ENCODE measurements at regions not wholly inside any gene's neighbourhood (a gene's known extent, or its start where the extent isn't known, plus 50 kb on each side); places are given as distances from the start of the nearest gene placed in this dataset.
"Not testable (repeated sequence)": the region's sequence is repeated elsewhere in the genome, so short reads cannot be mapped to it uniquely, and the experiment has no call there.

DNA sequence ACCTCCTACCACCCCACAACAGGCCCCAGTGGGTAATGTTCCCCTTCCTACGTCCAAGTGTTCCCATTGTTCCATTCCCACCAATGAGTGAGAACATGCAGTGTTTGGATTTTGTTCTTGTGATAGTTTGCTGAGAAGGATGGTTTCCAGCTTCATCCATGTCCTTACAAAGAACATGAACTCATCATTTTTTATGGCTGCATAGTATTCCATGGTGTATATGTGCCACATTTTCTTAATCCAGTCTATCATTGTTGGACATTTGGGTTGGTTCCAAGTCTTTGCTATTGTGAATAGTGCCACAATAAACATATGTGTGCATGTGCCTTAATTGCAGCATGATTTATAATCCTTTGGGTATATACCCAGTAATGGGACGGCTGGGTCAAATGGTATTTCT lies 81.6 kb downstream of the P2RY10 start:
- H3K9me3 ChIP-seq (ENCODE audit: control insufficient read depth, insufficient read depth, low read depth, low read length); POLR2A ChIA-PET; H3K36me3 ChIP-seq (ENCODE audit: control insufficient read depth in 2 of 2, insufficient read depth in 1 of 2, low read length in 2 of 2); H3K27ac ChIP-seq (ENCODE audit: extremely low read depth, low read depth, low read length); H3K4me1 ChIP-seq (ENCODE audit: control insufficient read depth, insufficient read depth, low read length); H3K4me3 ChIP-seq (ENCODE audit: low read depth, low read length); CTCF ChIA-PET: not testable (repeated sequence)
- TF ChIP-seq, protein P1, sequence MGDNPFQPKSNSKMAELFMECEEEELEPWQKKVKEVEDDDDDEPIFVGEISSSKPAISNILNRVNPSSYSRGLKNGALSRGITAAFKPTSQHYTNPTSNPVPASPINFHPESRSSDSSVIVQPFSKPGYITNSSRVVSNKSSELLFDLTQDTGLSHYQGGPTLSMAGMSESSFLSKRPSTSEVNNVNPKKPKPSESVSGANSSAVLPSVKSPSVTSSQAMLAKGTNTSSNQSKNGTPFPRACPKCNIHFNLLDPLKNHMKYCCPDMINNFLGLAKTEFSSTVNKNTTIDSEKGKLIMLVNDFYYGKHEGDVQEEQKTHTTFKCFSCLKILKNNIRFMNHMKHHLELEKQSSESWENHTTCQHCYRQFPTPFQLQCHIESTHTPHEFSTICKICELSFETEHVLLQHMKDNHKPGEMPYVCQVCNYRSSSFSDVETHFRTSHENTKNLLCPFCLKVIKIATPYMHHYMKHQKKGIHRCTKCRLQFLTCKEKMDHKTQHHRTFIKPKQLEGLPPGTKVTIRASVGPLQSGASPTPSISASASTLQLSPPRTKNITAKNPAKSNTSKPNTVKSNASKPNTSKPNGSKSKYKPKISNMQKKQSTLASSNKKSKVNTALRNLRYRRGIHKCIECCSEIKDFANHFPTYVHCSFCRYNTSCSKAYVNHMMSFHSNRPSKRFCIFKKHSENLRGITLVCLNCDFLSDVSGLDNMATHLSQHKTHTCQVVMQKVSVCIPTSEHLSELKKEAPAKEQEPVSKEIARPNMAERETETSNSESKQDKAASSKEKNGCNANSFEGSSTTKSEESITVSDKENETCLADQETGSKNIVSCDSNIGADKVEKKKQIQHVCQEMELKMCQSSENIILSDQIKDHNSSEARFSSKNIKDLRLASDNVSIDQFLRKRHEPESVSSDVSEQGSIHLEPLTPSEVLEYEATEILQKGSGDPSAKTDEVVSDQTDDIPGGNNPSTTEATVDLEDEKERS (tag by site-specific recombination; IDR thresholded peaks at IDR 0.05) = peak; percentile 60; the same call in 1 of the 2 replicates
- TF ChIP-seq ZNF146 (tag by site-specific recombination; IDR thresholded peaks at IDR 0.05) = peak; percentile 83

DNA sequence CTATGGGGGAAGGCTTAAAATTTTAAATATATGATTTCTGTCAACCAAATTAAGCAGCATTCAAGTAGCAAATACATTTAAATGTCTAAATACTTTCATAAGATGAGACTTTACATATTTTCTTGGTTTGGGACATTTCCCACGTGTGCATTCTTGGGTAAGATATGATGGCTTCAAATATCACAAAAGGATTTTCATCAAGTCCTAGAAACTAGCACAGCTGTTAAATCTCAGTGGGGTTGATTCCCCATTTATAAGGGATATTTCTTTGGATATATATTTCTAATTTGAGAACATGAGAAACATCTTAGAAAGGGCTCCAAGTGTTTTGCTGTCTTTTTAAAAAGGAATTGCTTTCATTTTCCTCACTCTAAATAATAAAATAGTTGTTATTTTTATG lies 90.2 kb downstream of the P2RY10 start:
- Histone ChIP-seq H3K4me3 (ENCODE audit: low read depth, low read length) (no peak overlapping the region), H3K36me3 (ENCODE audit: control insufficient read depth in 2 of 2, insufficient read depth in 1 of 2, low read length in 2 of 2) (no peaks in the 10 kb centered on the region), H3K9me3 (ENCODE audit: control insufficient read depth, insufficient read depth, low read depth, low read length) (no peaks in the 10 kb centered on the region), H3K27ac (ENCODE audit: extremely low read depth, low read depth, low read length) (no peak overlapping the region), H3K4me1 (ENCODE audit: control insufficient read depth, insufficient read depth, low read length) (no peaks in the 10 kb centered on the region)
- ChIA-PET CTCF (no interaction called here), POLR2A (no interaction called here)
- TF ChIP-seq SP7 (tag by site-specific recombination; IDR thresholded peaks at IDR 0.05) = no peak
- TF ChIP-seq, protein P2, sequence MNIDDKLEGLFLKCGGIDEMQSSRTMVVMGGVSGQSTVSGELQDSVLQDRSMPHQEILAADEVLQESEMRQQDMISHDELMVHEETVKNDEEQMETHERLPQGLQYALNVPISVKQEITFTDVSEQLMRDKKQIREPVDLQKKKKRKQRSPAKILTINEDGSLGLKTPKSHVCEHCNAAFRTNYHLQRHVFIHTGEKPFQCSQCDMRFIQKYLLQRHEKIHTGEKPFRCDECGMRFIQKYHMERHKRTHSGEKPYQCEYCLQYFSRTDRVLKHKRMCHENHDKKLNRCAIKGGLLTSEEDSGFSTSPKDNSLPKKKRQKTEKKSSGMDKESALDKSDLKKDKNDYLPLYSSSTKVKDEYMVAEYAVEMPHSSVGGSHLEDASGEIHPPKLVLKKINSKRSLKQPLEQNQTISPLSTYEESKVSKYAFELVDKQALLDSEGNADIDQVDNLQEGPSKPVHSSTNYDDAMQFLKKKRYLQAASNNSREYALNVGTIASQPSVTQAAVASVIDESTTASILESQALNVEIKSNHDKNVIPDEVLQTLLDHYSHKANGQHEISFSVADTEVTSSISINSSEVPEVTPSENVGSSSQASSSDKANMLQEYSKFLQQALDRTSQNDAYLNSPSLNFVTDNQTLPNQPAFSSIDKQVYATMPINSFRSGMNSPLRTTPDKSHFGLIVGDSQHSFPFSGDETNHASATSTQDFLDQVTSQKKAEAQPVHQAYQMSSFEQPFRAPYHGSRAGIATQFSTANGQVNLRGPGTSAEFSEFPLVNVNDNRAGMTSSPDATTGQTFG (tag by site-specific recombination; IDR thresholded peaks at IDR 0.05; ENCODE audit: borderline replicate concordance) = no peak
- TF ChIP-seq, protein P3, sequence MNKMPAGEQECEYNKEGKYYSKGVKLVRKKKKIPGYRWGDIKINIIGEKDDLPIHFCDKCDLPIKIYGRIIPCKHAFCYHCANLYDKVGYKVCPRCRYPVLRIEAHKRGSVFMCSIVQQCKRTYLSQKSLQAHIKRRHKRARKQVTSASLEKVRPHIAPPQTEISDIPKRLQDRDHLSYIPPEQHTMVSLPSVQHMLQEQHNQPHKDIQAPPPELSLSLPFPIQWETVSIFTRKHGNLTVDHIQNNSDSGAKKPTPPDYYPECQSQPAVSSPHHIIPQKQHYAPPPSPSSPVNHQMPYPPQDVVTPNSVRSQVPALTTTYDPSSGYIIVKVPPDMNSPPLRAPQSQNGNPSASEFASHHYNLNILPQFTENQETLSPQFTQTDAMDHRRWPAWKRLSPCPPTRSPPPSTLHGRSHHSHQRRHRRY (tag by site-specific recombination; IDR thresholded peaks at IDR 0.05) = no peak
- no peak for TF ChIP-seq ZBTB8A (tag by site-specific recombination; IDR thresholded peaks at IDR 0.05)

DNA sequence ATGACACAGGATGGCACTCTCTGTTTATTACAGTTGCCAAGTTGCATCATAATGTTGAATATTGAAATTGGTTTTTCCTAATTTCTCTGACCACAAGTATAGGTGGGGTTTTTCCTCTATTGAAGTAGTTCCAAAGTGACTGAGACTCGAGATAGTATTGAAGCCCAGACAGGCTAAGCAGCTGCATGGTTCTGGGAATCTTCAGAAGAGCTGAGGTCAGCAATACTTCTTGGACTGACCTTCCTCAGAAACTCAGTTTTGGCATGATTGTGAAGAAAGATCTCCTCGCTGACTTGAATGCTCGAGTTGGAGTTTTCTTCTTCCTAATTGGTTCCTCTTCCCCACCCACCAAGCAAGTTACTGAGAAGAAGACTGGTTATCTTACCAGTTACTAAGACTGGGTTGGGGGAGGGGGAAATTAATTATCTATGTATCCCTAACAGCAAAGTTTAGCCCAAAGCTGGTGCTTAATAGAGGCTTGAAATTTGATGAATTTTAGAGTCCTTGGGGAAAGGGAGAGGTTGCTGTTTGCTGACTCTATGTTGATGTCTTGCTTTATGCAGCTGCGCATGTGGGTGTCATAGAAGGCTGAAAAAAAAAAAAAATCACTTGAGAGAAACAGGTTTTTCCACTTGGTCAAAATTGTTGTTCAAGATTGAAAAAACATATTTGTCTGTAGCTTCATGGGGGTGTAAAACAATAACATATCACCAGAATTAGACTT lies 91.1 kb downstream of the P2RY10 start:
- Histone ChIP-seq H3K9me3 (ENCODE audit: control insufficient read depth, insufficient read depth, low read depth, low read length) (0 out of 2 replicates have a peak, but pooled peaks cover 2% of the 10 kb centered on the region), H3K4me3 (ENCODE audit: low read depth, low read length) (no peak overlapping the region), H3K4me1 (ENCODE audit: control insufficient read depth, insufficient read depth, low read length) (no peaks in the 10 kb centered on the region), H3K27ac (ENCODE audit: extremely low read depth, low read depth, low read length) (no peak overlapping the region), H3K36me3 (ENCODE audit: control insufficient read depth in 2 of 2, insufficient read depth in 1 of 2, low read length in 2 of 2) (no peaks in the 10 kb centered on the region)
- CTCF ChIA-PET = interaction anchor here (0.6 kb wide), 1 partner anchor 24 kb away, joined by 4 read pairs; no protein-coding TSS in a partner anchor
- POLR2A ChIA-PET = no interaction called here
- TF ChIP-seq, protein P4, sequence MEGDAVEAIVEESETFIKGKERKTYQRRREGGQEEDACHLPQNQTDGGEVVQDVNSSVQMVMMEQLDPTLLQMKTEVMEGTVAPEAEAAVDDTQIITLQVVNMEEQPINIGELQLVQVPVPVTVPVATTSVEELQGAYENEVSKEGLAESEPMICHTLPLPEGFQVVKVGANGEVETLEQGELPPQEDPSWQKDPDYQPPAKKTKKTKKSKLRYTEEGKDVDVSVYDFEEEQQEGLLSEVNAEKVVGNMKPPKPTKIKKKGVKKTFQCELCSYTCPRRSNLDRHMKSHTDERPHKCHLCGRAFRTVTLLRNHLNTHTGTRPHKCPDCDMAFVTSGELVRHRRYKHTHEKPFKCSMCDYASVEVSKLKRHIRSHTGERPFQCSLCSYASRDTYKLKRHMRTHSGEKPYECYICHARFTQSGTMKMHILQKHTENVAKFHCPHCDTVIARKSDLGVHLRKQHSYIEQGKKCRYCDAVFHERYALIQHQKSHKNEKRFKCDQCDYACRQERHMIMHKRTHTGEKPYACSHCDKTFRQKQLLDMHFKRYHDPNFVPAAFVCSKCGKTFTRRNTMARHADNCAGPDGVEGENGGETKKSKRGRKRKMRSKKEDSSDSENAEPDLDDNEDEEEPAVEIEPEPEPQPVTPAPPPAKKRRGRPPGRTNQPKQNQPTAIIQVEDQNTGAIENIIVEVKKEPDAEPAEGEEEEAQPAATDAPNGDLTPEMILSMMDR (tag by site-specific recombination; IDR thresholded peaks at IDR 0.05) = no peak
- TF ChIP-seq, protein P5, sequence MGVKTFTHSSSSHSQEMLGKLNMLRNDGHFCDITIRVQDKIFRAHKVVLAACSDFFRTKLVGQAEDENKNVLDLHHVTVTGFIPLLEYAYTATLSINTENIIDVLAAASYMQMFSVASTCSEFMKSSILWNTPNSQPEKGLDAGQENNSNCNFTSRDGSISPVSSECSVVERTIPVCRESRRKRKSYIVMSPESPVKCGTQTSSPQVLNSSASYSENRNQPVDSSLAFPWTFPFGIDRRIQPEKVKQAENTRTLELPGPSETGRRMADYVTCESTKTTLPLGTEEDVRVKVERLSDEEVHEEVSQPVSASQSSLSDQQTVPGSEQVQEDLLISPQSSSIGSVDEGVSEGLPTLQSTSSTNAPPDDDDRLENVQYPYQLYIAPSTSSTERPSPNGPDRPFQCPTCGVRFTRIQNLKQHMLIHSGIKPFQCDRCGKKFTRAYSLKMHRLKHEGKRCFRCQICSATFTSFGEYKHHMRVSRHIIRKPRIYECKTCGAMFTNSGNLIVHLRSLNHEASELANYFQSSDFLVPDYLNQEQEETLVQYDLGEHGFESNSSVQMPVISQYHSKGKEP (tag by site-specific recombination; IDR thresholded peaks at IDR 0.05) = no peak
- TF ChIP-seq, protein P6, sequence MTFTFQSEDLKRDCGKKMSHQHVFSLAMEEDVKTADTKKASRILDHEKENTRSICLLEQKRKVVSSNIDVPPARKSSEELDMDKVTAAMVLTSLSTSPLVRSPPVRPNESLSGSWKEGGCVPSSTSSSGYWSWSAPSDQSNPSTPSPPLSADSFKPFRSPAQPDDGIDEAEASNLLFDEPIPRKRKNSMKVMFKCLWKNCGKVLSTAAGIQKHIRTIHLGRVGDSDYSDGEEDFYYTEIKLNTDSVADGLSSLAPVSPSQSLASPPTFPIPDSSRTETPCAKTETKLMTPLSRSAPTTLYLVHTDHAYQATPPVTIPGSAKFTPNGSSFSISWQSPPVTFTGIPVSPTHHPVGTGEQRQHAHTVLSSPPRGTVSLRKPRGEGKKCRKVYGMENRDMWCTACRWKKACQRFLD (tag by site-specific recombination; IDR thresholded peaks at IDR 0.05) = no peak
- TF ChIP-seq, protein P7, sequence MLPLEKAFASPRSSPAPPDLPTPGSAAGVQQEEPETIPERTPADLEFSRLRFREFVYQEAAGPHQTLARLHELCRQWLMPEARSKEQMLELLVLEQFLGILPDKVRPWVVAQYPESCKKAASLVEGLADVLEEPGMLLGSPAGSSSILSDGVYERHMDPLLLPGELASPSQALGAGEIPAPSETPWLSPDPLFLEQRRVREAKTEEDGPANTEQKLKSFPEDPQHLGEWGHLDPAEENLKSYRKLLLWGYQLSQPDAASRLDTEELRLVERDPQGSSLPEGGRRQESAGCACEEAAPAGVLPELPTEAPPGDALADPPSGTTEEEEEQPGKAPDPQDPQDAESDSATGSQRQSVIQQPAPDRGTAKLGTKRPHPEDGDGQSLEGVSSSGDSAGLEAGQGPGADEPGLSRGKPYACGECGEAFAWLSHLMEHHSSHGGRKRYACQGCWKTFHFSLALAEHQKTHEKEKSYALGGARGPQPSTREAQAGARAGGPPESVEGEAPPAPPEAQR (tag by site-specific recombination; IDR thresholded peaks at IDR 0.05) = no peak
- no peak for TF ChIP-seq ZNF221 (tag by site-specific recombination; IDR thresholded peaks at IDR 0.05; ENCODE audit: borderline replicate concordance)
- no peak for TF ChIP-seq ZNF416 (tag by site-specific recombination; IDR thresholded peaks at IDR 0.05)
- TF ChIP-seq ZNF785 (tag by site-specific recombination; IDR thresholded peaks at IDR 0.05) = no peak
- no peak for TF ChIP-seq ZNF274 (IDR thresholded peaks at IDR 0.05; ENCODE audit: low read length)
- TF ChIP-seq ZNF274 (tag by site-specific recombination; IDR thresholded peaks at IDR 0.05; ENCODE audit: borderline replicate concordance) = no peak

Data from HEK293 (cell line).